ENCODE measurements at regions not wholly inside any gene's neighbourhood (a gene's known extent, or its start where the extent isn't known, plus 50 kb on each side); places are given as distances from the start of the nearest gene placed in this dataset.

DNA sequence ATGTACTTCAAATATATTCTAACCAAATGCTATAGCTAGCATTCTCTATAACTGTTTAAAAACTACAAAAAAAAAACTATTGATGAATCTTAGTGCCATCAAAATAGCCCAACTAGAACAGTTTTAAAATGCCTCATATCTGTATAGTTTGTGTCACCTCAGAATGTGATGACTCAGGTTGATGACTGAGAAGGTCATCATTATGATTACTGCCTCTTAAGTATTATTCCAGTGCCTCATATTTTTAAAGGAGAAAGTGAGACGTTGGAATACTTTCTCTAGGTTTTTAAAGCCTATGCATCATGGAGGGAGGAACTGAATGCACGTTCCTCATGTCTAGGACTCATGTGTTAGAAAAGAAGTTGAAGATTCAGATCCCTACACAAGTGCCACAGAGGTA is 88.2 kb downstream of the TMA16 start:
- Histone ChIP-seq H3K4me1 (no peaks in the 10 kb centered on the region), H3K27me3 (no peaks in the 10 kb centered on the region), H3K27ac (no peak overlapping the region), H3K4me3 (no peak overlapping the region), H3K36me3 (no peaks in the 10 kb centered on the region), H3K9me3 (no peaks in the 10 kb centered on the region)
- intact Hi-C loops (cut with DNase I): no loop called here
- DNase-seq (no peak), ATAC-seq (no peak)
- TF ChIP-seq, protein P1, sequence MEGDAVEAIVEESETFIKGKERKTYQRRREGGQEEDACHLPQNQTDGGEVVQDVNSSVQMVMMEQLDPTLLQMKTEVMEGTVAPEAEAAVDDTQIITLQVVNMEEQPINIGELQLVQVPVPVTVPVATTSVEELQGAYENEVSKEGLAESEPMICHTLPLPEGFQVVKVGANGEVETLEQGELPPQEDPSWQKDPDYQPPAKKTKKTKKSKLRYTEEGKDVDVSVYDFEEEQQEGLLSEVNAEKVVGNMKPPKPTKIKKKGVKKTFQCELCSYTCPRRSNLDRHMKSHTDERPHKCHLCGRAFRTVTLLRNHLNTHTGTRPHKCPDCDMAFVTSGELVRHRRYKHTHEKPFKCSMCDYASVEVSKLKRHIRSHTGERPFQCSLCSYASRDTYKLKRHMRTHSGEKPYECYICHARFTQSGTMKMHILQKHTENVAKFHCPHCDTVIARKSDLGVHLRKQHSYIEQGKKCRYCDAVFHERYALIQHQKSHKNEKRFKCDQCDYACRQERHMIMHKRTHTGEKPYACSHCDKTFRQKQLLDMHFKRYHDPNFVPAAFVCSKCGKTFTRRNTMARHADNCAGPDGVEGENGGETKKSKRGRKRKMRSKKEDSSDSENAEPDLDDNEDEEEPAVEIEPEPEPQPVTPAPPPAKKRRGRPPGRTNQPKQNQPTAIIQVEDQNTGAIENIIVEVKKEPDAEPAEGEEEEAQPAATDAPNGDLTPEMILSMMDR (IDR thresholded peaks at IDR 0.05): no peak

DNA sequence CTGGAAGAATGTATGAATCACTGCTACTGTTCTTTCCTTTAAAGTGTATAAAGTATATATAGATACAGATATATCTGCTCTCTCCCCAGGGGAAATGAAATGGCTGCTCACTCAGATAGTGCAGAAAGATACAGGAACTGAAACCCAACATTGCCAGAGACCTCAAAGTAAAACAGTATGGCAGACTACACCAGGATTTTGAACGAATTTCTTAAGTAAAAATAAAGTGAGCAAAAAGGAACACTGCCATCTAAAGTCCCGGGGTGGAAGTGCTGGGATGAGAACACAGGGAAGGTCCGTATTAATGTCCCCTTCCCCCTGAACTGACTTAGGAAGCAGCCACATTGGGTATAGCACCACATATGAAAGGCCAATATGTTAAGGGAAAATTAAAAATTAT is 93.4 kb downstream of the TMA16 start:
- Histone ChIP-seq H3K9me3 (no peaks in the 10 kb centered on the region), H3K4me1 (no peaks in the 10 kb centered on the region), H3K36me3 (no peaks in the 10 kb centered on the region), H3K4me3 (no peak overlapping the region), H3K27me3 (no peaks in the 10 kb centered on the region), H3K27ac (no peak overlapping the region)
- peak; percentile 62 for ATAC-seq
- no peak for DNase-seq
- intact Hi-C loops (cut with DNase I): no loop called here
- TF ChIP-seq, protein P1 (IDR thresholded peaks at IDR 0.05): peak; percentile 26

DNA sequence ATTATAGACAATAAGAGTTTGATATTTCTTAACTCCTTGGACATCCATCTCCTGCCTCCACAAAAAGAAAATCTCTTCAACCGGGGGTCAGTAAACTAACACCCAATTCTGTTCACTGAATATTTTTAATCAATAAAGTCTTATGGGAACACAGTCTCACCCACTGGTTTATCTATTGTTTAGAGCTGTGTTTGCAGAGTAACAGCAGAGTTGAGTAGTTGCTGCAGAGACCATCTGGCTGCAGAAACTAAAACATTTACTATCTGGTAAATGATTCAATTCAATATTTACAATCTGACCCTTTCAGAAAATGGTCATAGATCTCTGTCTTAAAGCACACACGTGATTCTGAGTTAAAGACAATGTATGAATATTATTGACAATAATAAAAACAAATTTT is 94.0 kb downstream of the TMA16 start:
- Histone ChIP-seq H3K36me3 (no peaks in the 10 kb centered on the region), H3K4me3 (no peak overlapping the region), H3K27ac (no peak overlapping the region), H3K27me3 (no peaks in the 10 kb centered on the region), H3K9me3 (no peaks in the 10 kb centered on the region), H3K4me1 (no peaks in the 10 kb centered on the region)
- intact Hi-C loops (cut with DNase I): no loop called here
- TF ChIP-seq, protein P1 (IDR thresholded peaks at IDR 0.05): no peak
- ATAC-seq (no peak), DNase-seq (no peak)

DNA sequence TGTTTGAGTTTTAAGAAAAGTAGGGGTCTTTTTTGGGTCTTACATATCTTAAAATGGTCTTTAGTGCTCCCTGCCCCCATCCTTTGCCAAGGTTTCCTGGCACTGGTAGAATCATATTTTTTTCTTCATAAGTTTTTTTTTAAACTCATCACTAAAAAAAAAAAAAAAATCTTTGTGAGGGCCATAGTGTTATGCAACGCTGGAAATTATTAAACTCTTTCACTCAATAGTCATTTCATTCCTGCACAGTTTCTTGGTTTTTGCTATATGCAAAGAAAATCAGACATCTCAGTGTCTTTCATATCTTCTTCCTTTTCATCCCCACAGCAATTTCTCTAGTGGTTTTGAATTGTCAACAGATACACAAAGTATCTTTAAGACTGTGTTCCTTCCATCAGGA is 95.6 kb downstream of the TMA16 start:
- no peak for ATAC-seq
- TF ChIP-seq, protein P1 (IDR thresholded peaks at IDR 0.05): no peak

DNA sequence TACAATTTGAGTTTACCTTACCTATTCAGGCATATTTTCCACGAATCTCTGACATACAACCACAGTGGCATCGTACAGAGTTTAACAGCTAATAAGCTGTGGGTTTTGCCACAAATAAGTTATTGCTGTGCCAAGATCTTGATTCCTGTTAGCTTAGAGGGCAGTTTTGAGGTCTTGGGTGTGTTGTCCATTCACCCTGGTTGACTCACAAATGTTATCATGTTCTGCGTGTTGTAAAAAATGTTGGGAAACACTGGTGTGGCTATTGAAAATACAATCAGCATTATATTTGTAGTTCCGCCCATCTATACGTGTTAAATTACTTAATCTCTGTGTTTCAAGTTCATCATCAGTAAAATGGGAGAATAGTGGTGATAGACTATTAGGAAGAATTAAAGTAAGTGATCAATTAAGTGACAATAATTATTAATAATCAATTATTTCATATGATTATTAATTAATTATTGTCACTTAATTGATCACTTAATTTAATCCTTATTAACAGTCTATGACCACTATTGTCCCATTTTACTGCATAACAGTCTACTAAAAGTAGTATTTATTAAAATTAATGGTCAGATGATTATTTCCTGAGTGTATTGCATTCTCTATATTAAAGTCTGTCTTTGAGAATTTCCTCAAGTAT is 96.3 kb downstream of the TMA16 start:
- DNase-seq (no peak), ATAC-seq (peak; percentile 52)
- no peaks in the 10 kb centered on the region for H3K27me3 ChIP-seq
- H3K9me3 ChIP-seq: no peaks in the 10 kb centered on the region
- no peaks in the 10 kb centered on the region for H3K36me3 ChIP-seq
- TF ChIP-seq, protein P1 (IDR thresholded peaks at IDR 0.05): no peak
- H3K4me1 ChIP-seq: no peaks in the 10 kb centered on the region
- intact Hi-C loops (cut with DNase I): no loop called here
- H3K4me3 ChIP-seq: no peak overlapping the region
- H3K27ac ChIP-seq: no peak overlapping the region

More for the DNA sequence above, 95.6 kb downstream of the TMA16 start:
- Histone ChIP-seq H3K27ac (no peak overlapping the region), H3K4me3 (no peak overlapping the region), H3K9me3 (no peaks in the 10 kb centered on the region), H3K36me3 (no peaks in the 10 kb centered on the region), H3K27me3 (no peaks in the 10 kb centered on the region), H3K4me1 (no peaks in the 10 kb centered on the region)
- intact Hi-C loops (cut with DNase I): no loop called here
- DNase-seq: no peak

DNA sequence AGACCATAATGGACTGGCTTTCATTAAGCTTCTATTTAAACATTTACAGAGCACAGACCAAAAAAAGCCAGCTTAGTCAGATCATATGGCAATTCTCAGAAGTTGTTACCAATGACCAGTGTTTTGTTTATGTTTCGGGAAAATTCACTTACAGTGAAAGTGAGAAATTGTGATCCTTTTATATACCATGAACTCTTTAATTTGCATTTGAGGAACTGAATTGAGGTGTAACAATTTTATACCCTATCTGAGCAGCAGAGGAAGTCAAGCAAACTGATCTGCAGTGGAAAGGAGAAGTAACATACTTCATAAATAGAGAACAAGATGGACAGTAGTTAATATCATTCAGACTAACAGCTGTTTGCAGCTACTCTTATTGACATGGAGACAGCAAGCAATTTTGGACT is 97.1 kb downstream of the TMA16 start:
- Histone ChIP-seq H3K36me3 (no peaks in the 10 kb centered on the region), H3K4me3 (no peak overlapping the region), H3K9me3 (no peaks in the 10 kb centered on the region), H3K27ac (no peak overlapping the region), H3K4me1 (no peaks in the 10 kb centered on the region), H3K27me3 (no peaks in the 10 kb centered on the region)
- TF ChIP-seq, protein P1 (IDR thresholded peaks at IDR 0.05): no peak
- DNase-seq: no peak
- intact Hi-C loops (cut with DNase I): no loop called here
- ATAC-seq: peak; percentile 84

Measured in upper lobe of right lung (tissue), 1 donor.